Retinal pigment epithelial cell (primary cell): ENCODE measurements at regions not wholly inside any gene's neighbourhood (a gene's known extent, or its start where the extent isn't known, plus 50 kb on each side); places are given as distances from the start of the nearest gene placed in this dataset.

ENCODE experiments used
- DNase-seq: peaks from one replicate; pipeline ENCODE4 v3.0.0-alpha.2; 2010; ENCODE audit warnings: low read depth
- H3K4me3 ChIP-seq: 2 replicates; pipeline ENCODE4 v1.5.1; 2011; ENCODE audit warnings: mild to moderate bottlenecking, low read length, control low read depth, moderate library complexity
- TF ChIP-seq, protein P1 (sequence below): conservative IDR thresholded peaks from 2 replicates; pipeline ENCODE4 v1.5.1; 2011; ENCODE audit warnings: low read depth, low read length, control low read depth, inconsistent platforms

DNA sequence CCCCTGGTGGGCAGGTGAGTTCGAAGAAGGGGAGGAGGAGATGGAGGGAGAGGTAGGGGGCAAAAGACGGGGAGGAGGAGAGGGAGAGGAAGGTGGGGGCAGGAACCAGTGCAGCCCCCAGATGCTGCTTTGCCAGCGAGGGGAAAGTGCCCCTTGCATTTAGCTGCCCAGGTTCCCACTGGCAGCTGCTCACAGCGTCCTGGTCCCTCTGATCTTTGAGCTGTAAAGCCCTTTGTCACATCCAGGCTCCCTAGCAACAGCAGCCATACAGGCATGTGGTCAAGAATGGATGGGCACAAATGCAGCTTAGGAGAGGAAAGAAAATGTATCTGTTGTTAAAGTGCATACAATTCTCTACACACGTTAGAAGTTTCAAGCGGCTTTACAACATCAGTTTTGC lies 160.9 kb downstream of the CD83 start:
- TF ChIP-seq, protein P1, sequence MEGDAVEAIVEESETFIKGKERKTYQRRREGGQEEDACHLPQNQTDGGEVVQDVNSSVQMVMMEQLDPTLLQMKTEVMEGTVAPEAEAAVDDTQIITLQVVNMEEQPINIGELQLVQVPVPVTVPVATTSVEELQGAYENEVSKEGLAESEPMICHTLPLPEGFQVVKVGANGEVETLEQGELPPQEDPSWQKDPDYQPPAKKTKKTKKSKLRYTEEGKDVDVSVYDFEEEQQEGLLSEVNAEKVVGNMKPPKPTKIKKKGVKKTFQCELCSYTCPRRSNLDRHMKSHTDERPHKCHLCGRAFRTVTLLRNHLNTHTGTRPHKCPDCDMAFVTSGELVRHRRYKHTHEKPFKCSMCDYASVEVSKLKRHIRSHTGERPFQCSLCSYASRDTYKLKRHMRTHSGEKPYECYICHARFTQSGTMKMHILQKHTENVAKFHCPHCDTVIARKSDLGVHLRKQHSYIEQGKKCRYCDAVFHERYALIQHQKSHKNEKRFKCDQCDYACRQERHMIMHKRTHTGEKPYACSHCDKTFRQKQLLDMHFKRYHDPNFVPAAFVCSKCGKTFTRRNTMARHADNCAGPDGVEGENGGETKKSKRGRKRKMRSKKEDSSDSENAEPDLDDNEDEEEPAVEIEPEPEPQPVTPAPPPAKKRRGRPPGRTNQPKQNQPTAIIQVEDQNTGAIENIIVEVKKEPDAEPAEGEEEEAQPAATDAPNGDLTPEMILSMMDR = no peak
- no peak overlapping the region for H3K4me3 ChIP-seq

DNA sequence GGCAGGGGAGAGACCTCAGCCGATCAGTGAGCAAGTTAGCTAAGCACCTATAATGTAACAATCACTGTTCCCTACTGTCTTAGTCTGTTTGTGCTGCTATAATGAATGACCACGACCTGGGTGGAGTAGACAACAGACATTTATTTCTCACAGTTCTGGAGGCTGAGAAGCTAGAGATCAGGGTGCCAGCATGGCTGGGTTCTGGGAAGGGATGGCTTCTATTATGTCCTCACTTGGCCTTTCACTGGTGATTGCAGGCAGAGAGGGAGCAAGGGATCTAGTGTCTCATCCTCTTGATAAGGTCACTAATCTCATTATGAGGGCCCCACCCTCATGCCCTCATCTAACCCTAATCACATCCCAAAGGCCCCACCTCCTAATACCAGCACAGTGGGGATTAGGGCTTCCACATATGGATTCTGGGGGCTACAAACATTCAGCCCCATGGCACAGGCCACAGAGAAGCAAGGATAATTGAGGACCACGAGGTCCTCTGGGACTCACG lies 162.5 kb downstream of the CD83 start:
- no peak overlapping the region for H3K4me3 ChIP-seq
- no peak for DNase-seq
- TF ChIP-seq, protein P1 = no peak

More for the DNA sequence above, 160.9 kb downstream of the CD83 start:
- no peak for DNase-seq

DNA sequence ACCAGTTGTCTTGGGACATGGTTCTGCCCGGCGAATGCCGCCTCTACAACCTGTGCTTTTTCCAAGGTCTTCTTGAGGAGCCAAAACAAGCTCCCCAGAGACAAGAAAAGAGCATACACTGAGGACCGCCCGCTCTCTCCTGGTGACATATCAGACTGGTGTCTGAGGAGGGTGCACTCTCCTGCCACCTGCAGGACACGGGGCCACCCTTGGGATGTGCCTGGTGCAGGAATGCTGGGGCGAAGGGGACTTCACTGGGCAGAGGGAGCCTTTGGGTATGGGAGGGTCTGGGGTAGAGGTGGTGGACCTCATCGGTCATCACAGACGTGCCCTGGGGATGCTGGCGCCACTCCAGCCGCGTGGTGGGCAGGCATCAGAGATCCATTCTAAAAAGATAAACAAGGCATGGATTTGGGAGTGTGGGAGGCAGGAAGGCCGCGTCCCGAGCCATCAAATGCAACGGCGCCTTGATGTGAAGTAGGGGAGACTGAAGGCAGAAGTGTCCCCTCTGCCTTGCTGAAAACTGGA lies 163.3 kb downstream of the CD83 start:
- no peak for DNase-seq
- no peak overlapping the region for H3K4me3 ChIP-seq
- TF ChIP-seq, protein P1 = no peak

DNA sequence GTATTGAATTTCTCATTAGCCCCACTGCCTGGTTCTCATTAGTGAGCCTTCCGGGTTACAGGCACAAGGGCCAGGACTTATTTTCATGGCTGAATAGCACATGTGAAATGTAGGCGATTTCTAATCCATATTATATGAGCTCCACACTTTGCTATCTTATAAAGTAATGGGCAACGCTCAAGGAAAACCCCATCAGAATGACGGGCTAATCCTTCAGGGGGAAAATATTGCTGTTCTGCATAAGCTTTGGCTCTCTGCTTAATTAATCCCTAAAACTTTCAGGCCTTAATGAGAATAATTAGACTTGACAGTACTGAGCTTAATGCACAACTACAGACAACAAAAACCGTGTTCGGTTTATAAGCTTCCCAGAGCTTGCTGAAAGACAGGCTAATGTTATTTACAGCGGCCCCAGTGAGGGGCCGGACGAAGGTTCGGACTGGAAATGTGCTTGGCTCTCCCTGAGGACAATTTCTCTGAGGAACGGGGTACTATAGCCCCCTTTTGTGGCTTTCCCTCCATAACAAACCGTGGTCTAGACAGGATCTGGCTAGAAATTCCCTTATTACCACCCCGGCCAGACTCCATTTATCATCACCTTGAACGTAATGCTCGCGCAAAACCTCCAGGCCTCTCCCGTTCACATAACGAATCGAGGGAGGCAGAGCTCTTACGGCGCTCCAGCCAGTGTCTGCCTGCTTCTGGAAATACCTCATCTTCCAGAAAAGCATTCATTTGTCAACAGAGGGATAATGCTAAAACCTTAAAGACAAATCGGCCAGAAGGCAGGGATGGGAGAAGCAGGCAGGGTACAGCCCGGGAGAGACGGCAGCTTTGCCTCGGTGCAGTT lies 164.5 kb downstream of the CD83 start:
- peak; percentile 82 for DNase-seq
- H3K4me3 ChIP-seq = no peak overlapping the region
- TF ChIP-seq, protein P1 = no peak

DNA sequence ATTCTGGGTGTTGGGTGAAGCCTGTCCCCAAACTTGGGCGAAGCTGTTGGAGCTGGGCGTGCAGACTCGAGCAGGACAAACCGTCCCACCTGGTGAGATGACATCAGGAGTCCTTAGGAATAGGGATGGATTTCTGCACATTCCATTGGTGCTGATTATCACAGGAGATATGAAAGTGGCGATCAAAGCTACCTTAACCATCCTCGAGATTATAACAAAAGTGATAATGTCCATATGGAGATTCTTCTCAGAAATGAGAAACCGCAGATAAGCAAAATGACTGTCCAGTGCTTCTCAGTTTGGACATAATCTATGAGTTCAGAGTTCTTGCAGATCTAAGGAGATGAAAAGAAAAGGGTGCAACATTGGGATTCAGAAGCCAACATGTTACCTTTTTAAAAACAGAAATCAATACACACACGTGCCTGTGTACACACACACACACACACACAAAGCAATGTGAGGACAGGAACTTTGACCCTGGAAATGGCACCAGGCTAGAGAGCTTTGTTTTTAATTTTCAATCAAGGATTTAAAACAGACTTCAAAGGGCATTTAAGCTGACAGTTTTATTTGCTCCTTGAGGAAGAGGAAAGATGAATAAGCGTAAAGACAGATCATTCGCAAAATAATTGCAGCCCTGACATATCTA lies 165.4 kb downstream of the CD83 start:
- DNase-seq = no peak
- TF ChIP-seq, protein P1 = no peak
- no peak overlapping the region for H3K4me3 ChIP-seq

DNA sequence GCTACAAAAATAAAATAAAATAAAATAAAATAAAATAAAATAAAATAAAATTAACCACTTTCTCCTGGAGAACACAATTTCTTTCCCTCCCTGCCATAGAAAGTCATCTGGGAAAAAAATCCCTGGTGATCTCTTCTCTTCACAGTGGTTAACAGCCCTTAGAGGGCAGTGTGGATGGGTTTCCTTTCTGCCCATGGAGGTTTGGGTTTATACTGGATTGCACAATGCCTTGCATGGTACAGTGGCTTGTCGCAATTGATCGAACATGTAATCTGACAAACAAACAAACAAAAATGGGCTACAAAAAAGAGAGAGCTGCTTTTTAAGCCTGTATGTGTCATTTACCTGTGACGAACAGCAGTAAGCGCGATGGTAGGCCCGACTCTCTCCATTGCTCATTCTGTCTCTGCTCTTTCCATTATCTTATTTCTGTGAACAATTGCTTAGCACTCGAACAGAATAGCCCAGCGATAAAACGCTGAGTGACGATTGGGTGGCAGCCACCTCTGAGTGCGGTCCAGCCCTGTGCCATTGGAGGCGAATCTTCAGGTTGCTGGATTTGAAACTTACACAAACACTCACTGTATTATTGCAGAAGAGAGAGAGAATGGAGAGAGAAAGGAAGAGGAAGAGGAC lies 166.1 kb downstream of the CD83 start:
- no peak for DNase-seq
- TF ChIP-seq, protein P1 = no peak
- H3K4me3 ChIP-seq = no peak overlapping the region
